GM23338 (cell line): ENCODE measurements at regions not wholly inside any gene's neighbourhood (a gene's known extent, or its start where the extent isn't known, plus 50 kb on each side); places are given as distances from the start of the nearest gene placed in this dataset.

Experiments used
- CREB1 ChIP-seq: fragments of 250-450 bp; sonication (Bioruptor Pico); IDR thresholded peaks from 2 replicates; pipeline ENCODE4 v1.5.0; 2020; ENCODE audit warnings: low read depth, mild to moderate bottlenecking, moderate library complexity
- EZH2 ChIP-seq: fragments of 200-600 bp; sonication (generic); IDR thresholded peaks from one replicate; pipeline ENCODE4 v1.8.0; 2017; ENCODE audit warnings: antibody characterized with exemption, mild to moderate bottlenecking, low read depth; ENCODE audit not compliant: unreplicated experiment
- JUNB ChIP-seq: IDR thresholded peaks from one replicate; pipeline ENCODE4 v1.6.1; 2016; ENCODE audit warnings: antibody characterized with exemption; ENCODE audit not compliant: unreplicated experiment
- TF ChIP-seq, protein P1 (sequence below), 2 experiments: fragments of 200-600 bp in 1 of 2; sonication (generic) in 1 of 2; conservative IDR thresholded peaks; 2 replicates each; pipeline versions ENCODE4 v1.5.1 to v1.6.1; 2016 to 2017; ENCODE audit warnings: antibody characterized with exemption in 2 of 2, low read depth in 2 of 2, mild to moderate bottlenecking in 2 of 2, moderate library complexity in 1 of 2
- TF ChIP-seq, protein P2 (sequence below): IDR thresholded peaks from 2 replicates; pipeline ENCODE4 v1.6.1; 2016; ENCODE audit warnings: antibody characterized with exemption

DNA sequence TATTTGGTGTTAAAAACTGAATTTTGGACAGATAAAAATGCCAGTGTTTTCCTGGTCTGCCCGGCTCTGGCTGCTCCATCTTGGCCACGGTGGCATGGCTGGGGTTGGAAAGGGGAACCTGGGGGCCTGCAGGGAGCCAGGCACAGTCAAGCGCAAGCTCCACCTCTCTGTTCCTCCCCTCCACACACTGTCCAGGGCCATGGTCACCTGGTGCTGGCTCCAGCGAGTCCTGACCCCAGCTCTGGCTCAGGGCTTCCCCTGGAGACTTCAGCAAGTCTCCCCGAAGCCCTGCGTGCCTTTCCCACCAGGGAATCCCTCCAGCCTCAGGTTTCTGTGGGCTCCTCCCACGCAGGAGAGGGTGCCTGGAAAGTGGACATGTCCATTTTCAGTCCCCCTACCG, 298.5 kb downstream of the QKI start:
- TF ChIP-seq, protein P1, sequence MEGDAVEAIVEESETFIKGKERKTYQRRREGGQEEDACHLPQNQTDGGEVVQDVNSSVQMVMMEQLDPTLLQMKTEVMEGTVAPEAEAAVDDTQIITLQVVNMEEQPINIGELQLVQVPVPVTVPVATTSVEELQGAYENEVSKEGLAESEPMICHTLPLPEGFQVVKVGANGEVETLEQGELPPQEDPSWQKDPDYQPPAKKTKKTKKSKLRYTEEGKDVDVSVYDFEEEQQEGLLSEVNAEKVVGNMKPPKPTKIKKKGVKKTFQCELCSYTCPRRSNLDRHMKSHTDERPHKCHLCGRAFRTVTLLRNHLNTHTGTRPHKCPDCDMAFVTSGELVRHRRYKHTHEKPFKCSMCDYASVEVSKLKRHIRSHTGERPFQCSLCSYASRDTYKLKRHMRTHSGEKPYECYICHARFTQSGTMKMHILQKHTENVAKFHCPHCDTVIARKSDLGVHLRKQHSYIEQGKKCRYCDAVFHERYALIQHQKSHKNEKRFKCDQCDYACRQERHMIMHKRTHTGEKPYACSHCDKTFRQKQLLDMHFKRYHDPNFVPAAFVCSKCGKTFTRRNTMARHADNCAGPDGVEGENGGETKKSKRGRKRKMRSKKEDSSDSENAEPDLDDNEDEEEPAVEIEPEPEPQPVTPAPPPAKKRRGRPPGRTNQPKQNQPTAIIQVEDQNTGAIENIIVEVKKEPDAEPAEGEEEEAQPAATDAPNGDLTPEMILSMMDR (conservative IDR thresholded peaks at IDR 0.05; ENCODE audit: low read depth in 2 of 2), result no peak
- TF ChIP-seq, protein P2, sequence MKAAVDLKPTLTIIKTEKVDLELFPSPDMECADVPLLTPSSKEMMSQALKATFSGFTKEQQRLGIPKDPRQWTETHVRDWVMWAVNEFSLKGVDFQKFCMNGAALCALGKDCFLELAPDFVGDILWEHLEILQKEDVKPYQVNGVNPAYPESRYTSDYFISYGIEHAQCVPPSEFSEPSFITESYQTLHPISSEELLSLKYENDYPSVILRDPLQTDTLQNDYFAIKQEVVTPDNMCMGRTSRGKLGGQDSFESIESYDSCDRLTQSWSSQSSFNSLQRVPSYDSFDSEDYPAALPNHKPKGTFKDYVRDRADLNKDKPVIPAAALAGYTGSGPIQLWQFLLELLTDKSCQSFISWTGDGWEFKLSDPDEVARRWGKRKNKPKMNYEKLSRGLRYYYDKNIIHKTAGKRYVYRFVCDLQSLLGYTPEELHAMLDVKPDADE, result no peak
- TF ChIP-seq CREB1 (CRISPR knock-in tag) (no peak), EZH2 (no peak), JUNB (no peak)
